ENCODE measurements at regions not wholly inside any gene's neighbourhood (a gene's known extent, or its start where the extent isn't known, plus 50 kb on each side); places are given as distances from the start of the nearest gene placed in this dataset.
"Not testable (repeated sequence)": the region's sequence is repeated elsewhere in the genome, so short reads cannot be mapped to it uniquely, and the experiment has no call there.

- WGBS, 2 donors (ENCODE audit: low coverage in 1 of 2), result no CpG with 5 or more reads among the region's 1 CpG
- no peak overlapping the region for H3K4me3 ChIP-seq
- no peak for ATAC-seq
- TF ChIP-seq POLR2AphosphoS5 (IDR thresholded peaks at IDR 0.05) (no peak), POLR2A (IDR thresholded peaks at IDR 0.05) (no peak), CTCF (IDR thresholded peaks at IDR 0.05) (no peak), EP300 (IDR thresholded peaks at IDR 0.05) (no peak)
- H3K9me3 ChIP-seq, result peaks cover 0 to 13% (median 0%) of the 10 kb centered on the region in 3 donors
- H3K36me3 ChIP-seq, result no peaks in the 10 kb centered on the region
- H3K4me1 ChIP-seq, result no peaks in the 10 kb centered on the region
- no peak overlapping the region for H3K27ac ChIP-seq
- H3K27me3 ChIP-seq, result no peaks in the 10 kb centered on the region
Measured at GRCh38 chr10:81730891-81731290, 144.1 kb upstream of the NRG3 start.

- H3K36me3 ChIP-seq, result no peaks in the 10 kb centered on the region
Measured at GRCh38 chr10:81733542-81733941, 141.5 kb upstream of the NRG3 start.

GRCh38 chr10:81735167-81735566 is 139.8 kb upstream of the NRG3 start:
- H3K36me3 ChIP-seq, H3K4me1 ChIP-seq, ATAC-seq, H3K27ac ChIP-seq, H3K27me3 ChIP-seq, H3K4me3 ChIP-seq: not testable (repeated sequence)
- H3K9me3 ChIP-seq, result peaks cover 0 to 24% (median 0%) of the 10 kb centered on the region in 3 donors
- WGBS, 2 donors (ENCODE audit: low coverage in 1 of 2), result 60 to 73% methylated on average over 1 to 8 of the region's 9 CpGs

More at GRCh38 chr10:81733542-81733941, 141.5 kb upstream of the NRG3 start:
- 35 to 38% methylated on average over 1 of the region's 1 CpG for WGBS, 2 donors (ENCODE audit: low coverage in 1 of 2)
- Histone ChIP-seq H3K4me3 (no peak overlapping the region), H3K27me3 (no peaks in the 10 kb centered on the region), H3K4me1 (no peaks in the 10 kb centered on the region), H3K9me3 (peaks cover 0 to 24% (median 0%) of the 10 kb centered on the region in 3 donors), H3K27ac (no peak overlapping the region)
- ATAC-seq, result no peak
- TF ChIP-seq EP300 (IDR thresholded peaks at IDR 0.05) (no peak), CTCF (IDR thresholded peaks at IDR 0.05) (no peak), POLR2A (IDR thresholded peaks at IDR 0.05) (no peak), POLR2AphosphoS5 (IDR thresholded peaks at IDR 0.05) (no peak)

- no peak overlapping the region for H3K27ac ChIP-seq
- no peaks in the 10 kb centered on the region for H3K36me3 ChIP-seq
- no peak overlapping the region for H3K4me3 ChIP-seq
- H3K4me1 ChIP-seq, result no peaks in the 10 kb centered on the region
- no peaks in the 10 kb centered on the region for H3K27me3 ChIP-seq
- ATAC-seq, result no peak
- no peaks in the 10 kb centered on the region for H3K9me3 ChIP-seq
- WGBS, 2 donors (ENCODE audit: low coverage in 1 of 2), result 73 to 86% methylated on average over 2 of the region's 2 CpGs
- TF ChIP-seq CTCF (IDR thresholded peaks at IDR 0.05), result no peak
Measured at GRCh38 chr10:81759111-81759510, 115.9 kb upstream of the NRG3 start.

GRCh38 chr10:81784111-81784597 is 90.8 kb upstream of the NRG3 start:
- peaks cover 0 to 11% (median 0%) of the 10 kb centered on the region in 3 donors for H3K9me3 ChIP-seq
- TF ChIP-seq EP300 (IDR thresholded peaks at IDR 0.05), result no peak
- TF ChIP-seq CTCF (IDR thresholded peaks at IDR 0.05), result no peak
- no peak for TF ChIP-seq POLR2AphosphoS5 (IDR thresholded peaks at IDR 0.05)
- TF ChIP-seq POLR2A (IDR thresholded peaks at IDR 0.05), result no peak
- no peaks in the 10 kb centered on the region for H3K36me3 ChIP-seq
- no CpG with 5 or more reads among the region's 31 CpGs for WGBS, 2 donors (ENCODE audit: low coverage in 1 of 2)
- H3K27me3 ChIP-seq, result no peaks in the 10 kb centered on the region
- H3K4me1 ChIP-seq, result no peaks in the 10 kb centered on the region
- ATAC-seq, result no peak
- H3K27ac ChIP-seq, result no peak overlapping the region
- no peak overlapping the region for H3K4me3 ChIP-seq
